Brain microvascular endothelial cell (primary cell): ENCODE measurements at regions not wholly inside any gene's neighbourhood (a gene's known extent, or its start where the extent isn't known, plus 50 kb on each side); places are given as distances from the start of the nearest gene placed in this dataset.

ENCODE experiments used
- DNase-seq: peaks from one replicate; pipeline ENCODE4 v3.0.0-alpha.2; 2020
- H3K27ac ChIP-seq: fragments of 250-450 bp; sonication (Bioruptor Pico); 2 replicates; pipeline ENCODE4 v1.5.1; 2020; ENCODE audit warnings: mild to moderate bottlenecking, moderate library complexity
- H3K27me3 ChIP-seq: fragments of 250-450 bp; sonication (Bioruptor Pico); replicated peaks from 2 replicates; pipeline ENCODE4 v1.5.1; 2020; ENCODE audit warnings: mild to moderate bottlenecking
- H3K36me3 ChIP-seq: fragments of 250-450 bp; sonication (Bioruptor Pico); replicated peaks from 2 replicates; pipeline ENCODE4 v1.5.1; 2020; ENCODE audit warnings: mild to moderate bottlenecking
- H3K4me3 ChIP-seq: 2 replicates; pipeline ENCODE4 v1.5.1; 2011; ENCODE audit warnings: low read depth, mild to moderate bottlenecking, control low read depth, low read length, moderate library complexity
- in situ Hi-C: cut with HindIII; loops from 2 replicates; pipeline ENCODE4 v1.10.0; 2017; ENCODE audit warnings: low sequenced_read_pairs, low pct_ligation_motif_present
- TF ChIP-seq, protein P1 (sequence below): IDR thresholded peaks from 2 replicates; pipeline ENCODE4 v1.5.1; 2011; ENCODE audit warnings: low read depth, mild to moderate bottlenecking, moderate library complexity, low read length, control low read depth, inconsistent platforms; ENCODE audit errors: missing control alignments

DNA sequence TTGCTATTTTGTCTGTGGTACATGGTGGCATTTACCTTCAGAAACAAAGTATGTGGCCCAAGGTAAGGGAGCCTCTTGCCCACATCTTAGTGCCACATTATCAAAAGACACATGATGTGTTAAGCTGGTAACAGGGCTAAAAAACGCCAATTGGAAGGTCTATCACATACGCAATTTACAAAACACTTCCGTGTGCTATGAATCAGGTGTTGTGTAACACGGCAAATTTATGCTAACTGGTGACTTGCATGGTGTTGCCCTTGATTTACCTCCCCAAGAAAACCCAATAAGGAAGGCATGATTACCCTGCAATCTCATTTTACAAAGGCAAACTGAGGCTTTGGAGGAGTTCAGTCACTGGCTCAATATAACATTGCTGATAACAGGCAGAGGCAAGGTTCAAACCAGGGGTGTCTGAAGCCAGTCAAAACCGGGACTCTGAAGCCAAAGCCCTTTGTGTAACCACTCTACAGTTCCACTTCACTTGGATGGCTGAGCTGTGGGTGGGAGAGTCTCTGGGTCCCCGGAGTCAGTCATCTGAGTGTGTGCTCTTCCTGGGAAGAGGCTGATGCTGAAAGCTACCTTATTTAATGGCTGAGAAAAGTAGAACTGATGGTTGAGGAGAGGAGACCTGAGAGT, 103.9 kb upstream of the BCL6 start:
- H3K36me3 ChIP-seq = no peaks in the 10 kb centered on the region
- DNase-seq = no peak
- in situ Hi-C loops = no loop called here

DNA sequence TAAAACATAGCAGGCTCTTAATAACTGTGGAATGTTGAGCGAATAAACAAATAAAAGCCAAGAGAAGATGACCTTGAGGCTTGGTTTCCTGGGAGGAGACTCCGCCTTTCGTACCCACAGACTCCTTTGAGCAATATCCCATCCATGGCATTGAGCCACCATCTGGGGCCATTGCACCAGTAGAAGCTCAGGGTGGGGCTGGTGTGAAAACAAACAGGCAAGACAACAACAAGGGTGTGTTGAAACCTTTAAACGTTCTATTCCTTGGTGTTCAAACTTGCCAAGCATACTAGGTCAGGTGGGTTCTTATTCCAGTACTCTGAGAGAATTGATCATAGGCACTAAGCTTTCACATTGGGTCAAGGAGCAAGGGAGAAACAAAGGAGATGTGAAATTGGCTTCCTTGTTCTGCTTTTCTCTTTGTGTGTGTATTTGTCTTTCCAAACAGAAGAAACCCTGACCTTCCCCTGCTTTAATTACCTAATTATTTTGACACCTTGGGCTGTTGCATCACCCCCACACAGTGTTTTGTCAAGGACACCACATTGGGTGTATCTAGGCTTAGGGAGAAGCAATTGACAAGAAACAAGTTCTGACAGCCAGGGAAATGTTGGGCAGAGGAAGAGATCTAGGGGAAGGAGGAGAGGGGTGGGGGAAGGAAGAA, 105.1 kb upstream of the BCL6 start:
- Histone ChIP-seq H3K27ac (no peak overlapping the region), H3K4me3 (no peak overlapping the region), H3K36me3 (no peaks in the 10 kb centered on the region), H3K27me3 (no peaks in the 10 kb centered on the region)
- in situ Hi-C loops = no loop called here
- DNase-seq = no peak
- TF ChIP-seq, protein P1, sequence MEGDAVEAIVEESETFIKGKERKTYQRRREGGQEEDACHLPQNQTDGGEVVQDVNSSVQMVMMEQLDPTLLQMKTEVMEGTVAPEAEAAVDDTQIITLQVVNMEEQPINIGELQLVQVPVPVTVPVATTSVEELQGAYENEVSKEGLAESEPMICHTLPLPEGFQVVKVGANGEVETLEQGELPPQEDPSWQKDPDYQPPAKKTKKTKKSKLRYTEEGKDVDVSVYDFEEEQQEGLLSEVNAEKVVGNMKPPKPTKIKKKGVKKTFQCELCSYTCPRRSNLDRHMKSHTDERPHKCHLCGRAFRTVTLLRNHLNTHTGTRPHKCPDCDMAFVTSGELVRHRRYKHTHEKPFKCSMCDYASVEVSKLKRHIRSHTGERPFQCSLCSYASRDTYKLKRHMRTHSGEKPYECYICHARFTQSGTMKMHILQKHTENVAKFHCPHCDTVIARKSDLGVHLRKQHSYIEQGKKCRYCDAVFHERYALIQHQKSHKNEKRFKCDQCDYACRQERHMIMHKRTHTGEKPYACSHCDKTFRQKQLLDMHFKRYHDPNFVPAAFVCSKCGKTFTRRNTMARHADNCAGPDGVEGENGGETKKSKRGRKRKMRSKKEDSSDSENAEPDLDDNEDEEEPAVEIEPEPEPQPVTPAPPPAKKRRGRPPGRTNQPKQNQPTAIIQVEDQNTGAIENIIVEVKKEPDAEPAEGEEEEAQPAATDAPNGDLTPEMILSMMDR = no peak

More for the DNA sequence above, 103.9 kb upstream of the BCL6 start:
- no peak overlapping the region for H3K27ac ChIP-seq
- H3K27me3 ChIP-seq = no peaks in the 10 kb centered on the region
- no peak overlapping the region for H3K4me3 ChIP-seq
- TF ChIP-seq, protein P1 = no peak

DNA sequence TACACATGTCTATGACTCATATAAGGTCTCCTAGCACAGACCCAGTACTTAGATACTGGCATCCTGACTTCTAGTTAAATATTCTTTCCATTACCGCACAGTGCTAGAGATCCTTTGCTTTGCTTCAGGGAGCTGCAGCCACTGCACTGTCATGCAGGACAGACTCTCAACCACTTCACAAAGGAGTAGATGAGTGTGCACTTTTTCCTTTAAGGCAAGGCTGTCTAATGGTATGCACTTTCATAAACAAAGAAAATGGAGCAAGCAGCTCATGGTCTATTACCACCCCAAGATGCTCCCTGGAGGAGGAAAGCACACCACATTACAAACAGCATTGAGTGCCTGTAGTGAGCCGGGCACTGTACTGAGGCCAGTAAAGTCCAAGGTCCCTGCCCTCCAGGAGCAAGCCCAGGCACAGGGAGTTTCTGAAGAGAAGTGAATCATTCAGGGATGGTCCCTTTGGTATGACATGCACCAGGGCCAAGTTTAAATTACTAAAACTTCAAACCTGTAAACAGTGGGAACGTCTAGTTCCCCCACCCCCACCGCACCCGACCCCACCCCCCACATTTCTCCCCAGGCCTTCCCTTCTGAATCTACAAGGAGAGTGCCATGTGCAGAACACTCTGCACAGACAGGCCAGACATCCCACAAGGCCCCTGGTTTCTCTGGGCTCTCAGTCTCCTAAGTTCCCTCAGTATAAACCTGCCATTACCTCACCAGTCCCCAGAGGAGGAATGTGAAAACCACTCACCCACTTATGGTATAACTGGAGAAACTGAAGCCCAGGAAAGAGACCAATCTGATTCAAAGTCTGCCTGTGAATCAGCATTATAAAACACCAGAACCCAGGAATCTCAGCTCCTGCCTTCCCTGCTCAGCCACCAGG, 107.8 kb upstream of the BCL6 start:
- Histone ChIP-seq H3K27ac (no peak overlapping the region), H3K27me3 (no peaks in the 10 kb centered on the region), H3K36me3 (no peaks in the 10 kb centered on the region), H3K4me3 (no peak overlapping the region)
- DNase-seq = no peak
- in situ Hi-C loops = no loop called here
- TF ChIP-seq, protein P1 = no peak

DNA sequence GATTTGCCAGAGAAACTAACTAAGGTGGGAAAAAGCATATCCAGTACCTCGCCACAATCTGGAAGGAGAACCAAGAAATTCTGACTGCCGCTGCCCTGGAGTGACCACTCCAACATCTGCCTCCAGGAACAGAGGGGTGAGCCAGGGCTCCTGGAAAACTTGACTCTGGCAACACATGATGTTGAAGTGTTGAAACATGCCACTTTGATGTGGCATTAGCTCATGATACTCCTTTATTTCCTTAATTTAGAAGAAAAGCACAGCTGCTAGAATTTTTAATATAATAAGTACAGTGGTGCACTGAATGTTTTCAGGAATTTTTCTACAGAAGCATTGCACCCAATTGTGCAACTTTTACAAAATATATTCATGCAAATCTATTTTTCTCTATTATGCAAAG, 109.9 kb upstream of the BCL6 start:
- in situ Hi-C loops = no loop called here
- H3K27ac ChIP-seq = no peak overlapping the region
- no peak for DNase-seq
- TF ChIP-seq, protein P1 = no peak
- H3K4me3 ChIP-seq = no peak overlapping the region
- no peaks in the 10 kb centered on the region for H3K27me3 ChIP-seq
- H3K36me3 ChIP-seq = no peaks in the 10 kb centered on the region

DNA sequence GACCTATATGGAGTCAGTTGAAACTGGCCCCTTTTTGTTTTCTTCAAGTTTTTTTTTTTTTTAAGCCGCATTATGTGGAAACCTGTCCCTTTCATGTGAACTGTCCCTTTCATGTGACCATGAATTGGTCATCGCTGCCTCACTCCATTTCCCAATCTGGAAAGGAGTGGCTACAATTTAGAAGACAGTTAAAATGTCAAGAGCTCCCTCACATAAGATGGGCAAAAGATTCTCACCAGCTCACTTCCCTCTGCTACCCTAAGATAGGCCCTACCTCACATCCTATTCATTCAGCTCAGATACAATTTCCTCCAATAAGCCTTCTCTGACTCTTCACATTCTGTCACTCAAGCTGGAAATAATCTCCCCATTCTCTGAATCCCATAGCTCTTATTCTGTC, 111.3 kb upstream of the BCL6 start:
- H3K27ac ChIP-seq = no peak overlapping the region
- in situ Hi-C loops = no loop called here

More for the DNA sequence above, 111.3 kb upstream of the BCL6 start:
- TF ChIP-seq, protein P1 = no peak
- Histone ChIP-seq H3K27me3 (no peaks in the 10 kb centered on the region), H3K36me3 (no peaks in the 10 kb centered on the region), H3K4me3 (no peak overlapping the region)
- no peak for DNase-seq
